Mammary epithelial cell (primary cell): ENCODE measurements at regions not wholly inside any gene's neighbourhood (a gene's known extent, or its start where the extent isn't known, plus 50 kb on each side); places are given as distances from the start of the nearest gene placed in this dataset.

Experiments used
- EZH2 ChIP-seq: IDR thresholded peaks from 2 replicates; pipeline ENCODE4 v1.6.1; 2012; ENCODE audit warnings: low read length, inconsistent platforms, borderline replicate concordance
- TF ChIP-seq, protein P1 (sequence below), 2 donors: IDR thresholded peaks in 1 of 2; conservative IDR thresholded peaks in 1 of 2; 2 replicates each; pipeline ENCODE4 v1.5.1; 2011 to 2012; ENCODE audit warnings: inconsistent platforms in 2 of 2, low read length in 2 of 2, mild to moderate bottlenecking in 2 of 2, control low read depth in 1 of 2, low read depth in 1 of 2; ENCODE audit not compliant: insufficient read depth in 1 of 2; ENCODE audit errors: extremely low read depth in 1 of 2

DNA sequence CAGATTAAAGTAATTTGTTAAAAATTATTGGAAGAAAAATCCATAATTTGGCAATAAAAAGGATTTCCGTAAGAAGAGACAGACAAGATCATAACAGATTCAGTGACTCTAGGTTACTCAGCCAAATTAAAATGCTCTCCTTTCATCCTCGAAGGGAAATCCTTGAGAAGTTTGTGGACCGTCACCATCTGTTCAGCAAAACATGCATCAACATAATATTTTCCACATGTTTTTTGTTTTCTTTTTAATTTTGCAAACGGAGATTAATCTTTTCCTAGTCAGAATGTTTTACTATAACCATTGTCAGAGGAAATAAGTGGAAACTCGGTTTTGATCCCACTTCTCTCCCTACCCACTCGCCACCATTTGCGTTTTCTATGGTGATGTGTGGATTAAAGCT is 128.3 kb downstream of the TMCO5A start:
- TF ChIP-seq, protein P1, sequence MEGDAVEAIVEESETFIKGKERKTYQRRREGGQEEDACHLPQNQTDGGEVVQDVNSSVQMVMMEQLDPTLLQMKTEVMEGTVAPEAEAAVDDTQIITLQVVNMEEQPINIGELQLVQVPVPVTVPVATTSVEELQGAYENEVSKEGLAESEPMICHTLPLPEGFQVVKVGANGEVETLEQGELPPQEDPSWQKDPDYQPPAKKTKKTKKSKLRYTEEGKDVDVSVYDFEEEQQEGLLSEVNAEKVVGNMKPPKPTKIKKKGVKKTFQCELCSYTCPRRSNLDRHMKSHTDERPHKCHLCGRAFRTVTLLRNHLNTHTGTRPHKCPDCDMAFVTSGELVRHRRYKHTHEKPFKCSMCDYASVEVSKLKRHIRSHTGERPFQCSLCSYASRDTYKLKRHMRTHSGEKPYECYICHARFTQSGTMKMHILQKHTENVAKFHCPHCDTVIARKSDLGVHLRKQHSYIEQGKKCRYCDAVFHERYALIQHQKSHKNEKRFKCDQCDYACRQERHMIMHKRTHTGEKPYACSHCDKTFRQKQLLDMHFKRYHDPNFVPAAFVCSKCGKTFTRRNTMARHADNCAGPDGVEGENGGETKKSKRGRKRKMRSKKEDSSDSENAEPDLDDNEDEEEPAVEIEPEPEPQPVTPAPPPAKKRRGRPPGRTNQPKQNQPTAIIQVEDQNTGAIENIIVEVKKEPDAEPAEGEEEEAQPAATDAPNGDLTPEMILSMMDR (conservative IDR thresholded peaks at IDR 0.05 in 1 of 2, IDR thresholded peaks at IDR 0.05 in 1 of 2; ENCODE audit: extremely low read depth in 1 of 2, insufficient read depth in 1 of 2, low read depth in 1 of 2, low read length in 2 of 2) = no peak
- no peak for TF ChIP-seq EZH2
